GM23248 (cell line): ENCODE measurements at regions not wholly inside any gene's neighbourhood (a gene's known extent, or its start where the extent isn't known, plus 50 kb on each side); places are given as distances from the start of the nearest gene placed in this dataset.

Experiments
- EZH2 ChIP-seq: fragments of 200-600 bp; sonication (generic); IDR thresholded peaks from 2 replicates; pipeline ENCODE4 v1.6.1; 2018; ENCODE audit warnings: antibody characterized with exemption, mild to moderate bottlenecking; ENCODE audit not compliant: insufficient read depth, poor library complexity, severe bottlenecking
- EZH2phosphoT487 ChIP-seq: fragments of 200-600 bp; sonication (generic); IDR thresholded peaks from 2 replicates; pipeline ENCODE4 v1.6.1; 2018; ENCODE audit warnings: antibody characterized with exemption, moderate library complexity, mild to moderate bottlenecking, low read depth; ENCODE audit not compliant: insufficient read depth

- TF ChIP-seq EZH2phosphoT487: no peak
- TF ChIP-seq EZH2: no peak
Measured at GRCh38 chr10:129187331-129187730, 279.7 kb upstream of the MGMT start.
